ENCODE measurements at regions not wholly inside any gene's neighbourhood (a gene's known extent, or its start where the extent isn't known, plus 50 kb on each side); places are given as distances from the start of the nearest gene placed in this dataset.
A peak's percentile ranks its signal among the peaks of the same experiment; 100 is the strongest.

GRCh38 chr2:120898961-120899750, 163.5 kb downstream of the GLI2 start:
- H3K9ac ChIP-seq (ENCODE audit: control insufficient read depth, insufficient read depth, low read length), result no peak overlapping the region
- FAIRE-seq (no peak), DNase-seq (ENCODE audit: low read depth, low spot score) (no peak), ATAC-seq (peak; percentile 73)
- 15% methylated on average over 18 of the region's 18 CpGs for WGBS (ENCODE audit: insufficient coverage, insufficient replicate concordance, low lambda C conversion rate, missing lambda C conversion rate)
- H3K79me2 ChIP-seq (ENCODE audit: control insufficient read depth, insufficient read depth, low read length), result no peaks in the 10 kb centered on the region
- peaks cover 0 to 4% of the 10 kb centered on the region in 2 experiments for H3K27me3 ChIP-seq (replicated peaks in 1 of 2; ENCODE audit: control insufficient read depth in 2 of 2, insufficient read depth in 2 of 2, low read length in 1 of 2)
- no peaks in the 10 kb centered on the region for H3K4me1 ChIP-seq (ENCODE audit: control insufficient read depth, insufficient read depth, low read length)
- RAD21 ChIA-PET (ENCODE audit: unreplicated experiment), result no interaction called here
- no peak overlapping the region for H3K4me2 ChIP-seq (ENCODE audit: control insufficient read depth, insufficient read depth)
- H3K4me3 ChIP-seq, result no peak overlapping the region
- CTCF ChIA-PET, result interaction anchor here (0.5 kb wide), 1 partner anchor 13 kb away, joined by 4 read pairs; no protein-coding TSS in a partner anchor
- no peak overlapping the region for H3K27ac ChIP-seq (ENCODE audit: control insufficient read depth, insufficient read depth)
- no peaks in the 10 kb centered on the region for H3K9me3 ChIP-seq (replicated peaks; ENCODE audit: control insufficient read depth, insufficient read depth, low read length)
- SMC1A ChIA-PET (ENCODE audit: uncharacterized antibody, unreplicated experiment), result interaction anchor here (0.7 kb wide), 1 partner anchor 14 kb away, joined by 3 read pairs; no protein-coding TSS in a partner anchor
- TF ChIP-seq, protein P1, sequence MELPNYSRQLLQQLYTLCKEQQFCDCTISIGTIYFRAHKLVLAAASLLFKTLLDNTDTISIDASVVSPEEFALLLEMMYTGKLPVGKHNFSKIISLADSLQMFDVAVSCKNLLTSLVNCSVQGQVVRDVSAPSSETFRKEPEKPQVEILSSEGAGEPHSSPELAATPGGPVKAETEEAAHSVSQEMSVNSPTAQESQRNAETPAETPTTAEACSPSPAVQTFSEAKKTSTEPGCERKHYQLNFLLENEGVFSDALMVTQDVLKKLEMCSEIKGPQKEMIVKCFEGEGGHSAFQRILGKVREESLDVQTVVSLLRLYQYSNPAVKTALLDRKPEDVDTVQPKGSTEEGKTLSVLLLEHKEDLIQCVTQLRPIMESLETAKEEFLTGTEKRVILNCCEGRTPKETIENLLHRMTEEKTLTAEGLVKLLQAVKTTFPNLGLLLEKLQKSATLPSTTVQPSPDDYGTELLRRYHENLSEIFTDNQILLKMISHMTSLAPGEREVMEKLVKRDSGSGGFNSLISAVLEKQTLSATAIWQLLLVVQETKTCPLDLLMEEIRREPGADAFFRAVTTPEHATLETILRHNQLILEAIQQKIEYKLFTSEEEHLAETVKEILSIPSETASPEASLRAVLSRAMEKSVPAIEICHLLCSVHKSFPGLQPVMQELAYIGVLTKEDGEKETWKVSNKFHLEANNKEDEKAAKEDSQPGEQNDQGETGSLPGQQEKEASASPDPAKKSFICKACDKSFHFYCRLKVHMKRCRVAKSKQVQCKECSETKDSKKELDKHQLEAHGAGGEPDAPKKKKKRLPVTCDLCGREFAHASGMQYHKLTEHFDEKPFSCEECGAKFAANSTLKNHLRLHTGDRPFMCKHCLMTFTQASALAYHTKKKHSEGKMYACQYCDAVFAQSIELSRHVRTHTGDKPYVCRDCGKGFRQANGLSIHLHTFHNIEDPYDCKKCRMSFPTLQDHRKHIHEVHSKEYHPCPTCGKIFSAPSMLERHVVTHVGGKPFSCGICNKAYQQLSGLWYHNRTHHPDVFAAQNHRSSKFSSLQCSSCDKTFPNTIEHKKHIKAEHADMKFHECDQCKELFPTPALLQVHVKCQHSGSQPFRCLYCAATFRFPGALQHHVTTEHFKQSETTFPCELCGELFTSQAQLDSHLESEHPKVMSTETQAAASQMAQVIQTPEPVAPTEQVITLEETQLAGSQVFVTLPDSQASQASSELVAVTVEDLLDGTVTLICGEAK (IDR thresholded peaks at IDR 0.05; ENCODE audit: borderline replicate concordance), result no peak
- TF ChIP-seq MEF2B (IDR thresholded peaks at IDR 0.05; ENCODE audit: partially characterized antibody, poor library complexity, severe bottlenecking) (no peak), POLR2AphosphoS5 (IDR thresholded peaks at IDR 0.05; ENCODE audit: low read length) (no peak), CBFB (IDR thresholded peaks at IDR 0.05; ENCODE audit: low read depth) (no peak)
- TF ChIP-seq, protein P2, sequence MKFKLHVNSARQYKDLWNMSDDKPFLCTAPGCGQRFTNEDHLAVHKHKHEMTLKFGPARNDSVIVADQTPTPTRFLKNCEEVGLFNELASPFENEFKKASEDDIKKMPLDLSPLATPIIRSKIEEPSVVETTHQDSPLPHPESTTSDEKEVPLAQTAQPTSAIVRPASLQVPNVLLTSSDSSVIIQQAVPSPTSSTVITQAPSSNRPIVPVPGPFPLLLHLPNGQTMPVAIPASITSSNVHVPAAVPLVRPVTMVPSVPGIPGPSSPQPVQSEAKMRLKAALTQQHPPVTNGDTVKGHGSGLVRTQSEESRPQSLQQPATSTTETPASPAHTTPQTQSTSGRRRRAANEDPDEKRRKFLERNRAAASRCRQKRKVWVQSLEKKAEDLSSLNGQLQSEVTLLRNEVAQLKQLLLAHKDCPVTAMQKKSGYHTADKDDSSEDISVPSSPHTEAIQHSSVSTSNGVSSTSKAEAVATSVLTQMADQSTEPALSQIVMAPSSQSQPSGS (IDR thresholded peaks at IDR 0.05; ENCODE audit: low read length), result no peak
- no peaks in the 10 kb centered on the region for H4K20me1 ChIP-seq (ENCODE audit: control insufficient read depth, insufficient read depth)
- in situ Hi-C loops (cut with MboI), result no loop called here
- intact Hi-C loops (cut with micrococcal nuclease; ENCODE audit: unreplicated experiment), result no loop called here
- POLR2A ChIA-PET, result no interaction called here
- no TSS peak for BruUV-seq (replicated peaks)
- no peak overlapping the region for H2AFZ ChIP-seq (ENCODE audit: control insufficient read depth, low read depth, low read length)
- no peaks in the 10 kb centered on the region for H3K36me3 ChIP-seq (ENCODE audit: control insufficient read depth in 2 of 2, insufficient read depth in 2 of 2, low read length in 1 of 2)
